OCI-LY3 (cell line): ENCODE measurements at regions not wholly inside any gene's neighbourhood (a gene's known extent, or its start where the extent isn't known, plus 50 kb on each side); places are given as distances from the start of the nearest gene placed in this dataset.

Experiments used
- H2AFZ ChIP-seq: fragments of 200-600, 300-600 bp; shearing (Covaris generic); 2 replicates; pipeline ENCODE4 v1.6.0; 2014; ENCODE audit warnings: antibody characterized with exemption, low read depth, low read length
- H3K27ac ChIP-seq: fragments of 200-600, 300-600 bp; sonication (generic); 2 replicates; pipeline ENCODE4 v1.5.1; 2014; ENCODE audit warnings: mild to moderate bottlenecking, low read length, moderate library complexity, mixed read lengths
- H3K27me3 ChIP-seq: fragments of 200-600, 300-600 bp; sonication (generic); 2 replicates; pipeline ENCODE4 v1.6.1; 2014; ENCODE audit warnings: low read depth, low read length, mixed read lengths
- H3K36me3 ChIP-seq: fragments of 200-600, 300-600 bp; sonication (generic); replicated peaks from 2 replicates; pipeline ENCODE3; 2014; ENCODE audit warnings: low read depth, low read length, mixed read lengths
- H3K4me1 ChIP-seq: fragments of 300-600, 200-600 bp; sonication (generic); 2 replicates; pipeline ENCODE4 v1.6.1; 2014; ENCODE audit warnings: low read length, mixed read lengths
- H3K4me2 ChIP-seq: fragments of 200-600, 300-600 bp; sonication (generic); 2 replicates; pipeline ENCODE4 v1.6.1; 2014; ENCODE audit warnings: low read length, mixed read lengths
- H3K4me3 ChIP-seq: fragments of 300-600, 200-600 bp; sonication (generic); 2 replicates; pipeline ENCODE4 v1.5.1; 2014; ENCODE audit warnings: antibody characterized with exemption, mild to moderate bottlenecking, low read length, moderate library complexity
- H3K79me2 ChIP-seq: fragments of 300-600, 200-600 bp; shearing (Covaris generic); 2 replicates; pipeline ENCODE4 v1.6.1; 2014; ENCODE audit warnings: mild to moderate bottlenecking, low read length, mixed read lengths
- H3K9ac ChIP-seq: fragments of 300-600, 200-600 bp; shearing (Covaris generic); 2 replicates; pipeline ENCODE4 v1.6.0; 2014; ENCODE audit warnings: mild to moderate bottlenecking, low read length, moderate library complexity
- H3K9me3 ChIP-seq: fragments of 200-600, 300-600 bp; shearing (Covaris generic); 2 replicates; pipeline ENCODE4 v1.6.1; 2014; ENCODE audit warnings: low read length, mixed read lengths; ENCODE audit not compliant: insufficient read depth
- H4K20me1 ChIP-seq: fragments of 200-600, 300-600 bp; sonication (generic); 2 replicates; pipeline ENCODE4 v1.6.1; 2016; ENCODE audit warnings: low read length, mixed read lengths; ENCODE audit not compliant: insufficient read depth
- EZH2phosphoT487 ChIP-seq: fragments of 200-600 bp; shearing (Covaris generic); IDR thresholded peaks from 2 replicates; pipeline ENCODE4 v1.6.1; 2018; ENCODE audit warnings: antibody characterized with exemption, mixed run types, low read depth
- TF ChIP-seq, protein P1 (sequence below): fragments of 200-600, 300-600 bp; sonication (generic); IDR thresholded peaks from 2 replicates; pipeline ENCODE4 v1.5.1; 2014; ENCODE audit warnings: antibody characterized with exemption, low read length, low read depth

DNA sequence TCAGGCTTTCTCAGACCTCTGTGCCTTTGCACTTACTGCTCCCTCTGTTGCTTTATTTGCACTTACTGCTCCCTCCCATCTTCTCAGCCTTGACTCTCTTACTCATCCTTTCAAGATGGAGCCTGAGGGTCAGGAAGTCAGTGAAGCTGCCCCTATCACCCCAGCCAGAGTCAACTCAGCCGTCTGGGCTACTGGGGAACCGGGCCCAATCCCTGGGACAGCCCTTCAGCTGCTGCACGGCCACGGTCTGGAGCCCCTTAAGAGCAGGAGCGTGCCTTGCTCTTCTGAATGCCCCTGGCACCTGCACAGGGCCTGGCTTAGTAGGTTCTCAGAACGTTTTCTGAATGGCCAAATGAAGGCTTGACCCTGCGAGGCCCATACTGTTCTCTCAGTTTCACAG lies 244.4 kb downstream of the FOXD2 start:
- Histone ChIP-seq H3K9me3 (no peaks in the 10 kb centered on the region), H4K20me1 (no peaks in the 10 kb centered on the region), H2AFZ (no peak overlapping the region), H3K4me2 (no peak overlapping the region), H3K4me1 (no peaks in the 10 kb centered on the region), H3K27me3 (no peaks in the 10 kb centered on the region), H3K36me3 (no peaks in the 10 kb centered on the region), H3K27ac (no peak overlapping the region), H3K79me2 (no peaks in the 10 kb centered on the region), H3K9ac (no peak overlapping the region), H3K4me3 (no peak overlapping the region)
- TF ChIP-seq EZH2phosphoT487 = no peak
- TF ChIP-seq, protein P1, sequence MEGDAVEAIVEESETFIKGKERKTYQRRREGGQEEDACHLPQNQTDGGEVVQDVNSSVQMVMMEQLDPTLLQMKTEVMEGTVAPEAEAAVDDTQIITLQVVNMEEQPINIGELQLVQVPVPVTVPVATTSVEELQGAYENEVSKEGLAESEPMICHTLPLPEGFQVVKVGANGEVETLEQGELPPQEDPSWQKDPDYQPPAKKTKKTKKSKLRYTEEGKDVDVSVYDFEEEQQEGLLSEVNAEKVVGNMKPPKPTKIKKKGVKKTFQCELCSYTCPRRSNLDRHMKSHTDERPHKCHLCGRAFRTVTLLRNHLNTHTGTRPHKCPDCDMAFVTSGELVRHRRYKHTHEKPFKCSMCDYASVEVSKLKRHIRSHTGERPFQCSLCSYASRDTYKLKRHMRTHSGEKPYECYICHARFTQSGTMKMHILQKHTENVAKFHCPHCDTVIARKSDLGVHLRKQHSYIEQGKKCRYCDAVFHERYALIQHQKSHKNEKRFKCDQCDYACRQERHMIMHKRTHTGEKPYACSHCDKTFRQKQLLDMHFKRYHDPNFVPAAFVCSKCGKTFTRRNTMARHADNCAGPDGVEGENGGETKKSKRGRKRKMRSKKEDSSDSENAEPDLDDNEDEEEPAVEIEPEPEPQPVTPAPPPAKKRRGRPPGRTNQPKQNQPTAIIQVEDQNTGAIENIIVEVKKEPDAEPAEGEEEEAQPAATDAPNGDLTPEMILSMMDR = no peak

GRCh38 chr1:47682786-47683350 lies 245.0 kb downstream of the FOXD2 start:
- Histone ChIP-seq H3K4me3 (no peak overlapping the region), H3K4me2 (no peak overlapping the region), H3K9ac (no peak overlapping the region), H3K4me1 (no peaks in the 10 kb centered on the region), H3K27me3 (no peaks in the 10 kb centered on the region), H3K79me2 (no peaks in the 10 kb centered on the region), H2AFZ (no peak overlapping the region), H3K36me3 (no peaks in the 10 kb centered on the region), H4K20me1 (no peaks in the 10 kb centered on the region), H3K9me3 (no peaks in the 10 kb centered on the region), H3K27ac (no peak overlapping the region)
- TF ChIP-seq EZH2phosphoT487 = no peak
- TF ChIP-seq, protein P1 = no peak

- no peak overlapping the region for H3K27ac ChIP-seq
- TF ChIP-seq EZH2phosphoT487 = no peak
- TF ChIP-seq, protein P1 = no peak
Observed at GRCh38 chr1:47683401-47683800, 245.6 kb downstream of the FOXD2 start.

GRCh38 chr1:47684518-47684917 lies 246.7 kb downstream of the FOXD2 start:
- TF ChIP-seq, protein P1 = no peak
- no peak for TF ChIP-seq EZH2phosphoT487
- Histone ChIP-seq H2AFZ (no peak overlapping the region), H3K9me3 (no peaks in the 10 kb centered on the region), H3K79me2 (no peaks in the 10 kb centered on the region), H3K9ac (no peak overlapping the region), H3K4me1 (no peaks in the 10 kb centered on the region), H3K4me3 (no peak overlapping the region), H3K4me2 (no peak overlapping the region), H3K27ac (no peak overlapping the region), H3K36me3 (no peaks in the 10 kb centered on the region), H4K20me1 (no peaks in the 10 kb centered on the region), H3K27me3 (no peaks in the 10 kb centered on the region)

More at GRCh38 chr1:47683401-47683800, 245.6 kb downstream of the FOXD2 start:
- no peak overlapping the region for H2AFZ ChIP-seq
- H3K27me3 ChIP-seq = no peaks in the 10 kb centered on the region
- H3K9me3 ChIP-seq = no peaks in the 10 kb centered on the region
- no peaks in the 10 kb centered on the region for H4K20me1 ChIP-seq
- no peaks in the 10 kb centered on the region for H3K4me1 ChIP-seq
- no peaks in the 10 kb centered on the region for H3K79me2 ChIP-seq
- H3K4me2 ChIP-seq = no peak overlapping the region
- no peak overlapping the region for H3K9ac ChIP-seq
- H3K36me3 ChIP-seq = no peaks in the 10 kb centered on the region
- no peak overlapping the region for H3K4me3 ChIP-seq
